EL (cell line): ENCODE measurements at regions not wholly inside any gene's neighbourhood (a gene's known extent, or its start where the extent isn't known, plus 50 kb on each side); places are given as distances from the start of the nearest gene placed in this dataset.
"Not testable (repeated sequence)": the region's sequence is repeated elsewhere in the genome, so short reads cannot be mapped to it uniquely, and the experiment has no call there.

Experiments used
- DNase-seq: peaks from one replicate; pipeline ENCODE4 v3.0.0-alpha.2; 2016

DNA sequence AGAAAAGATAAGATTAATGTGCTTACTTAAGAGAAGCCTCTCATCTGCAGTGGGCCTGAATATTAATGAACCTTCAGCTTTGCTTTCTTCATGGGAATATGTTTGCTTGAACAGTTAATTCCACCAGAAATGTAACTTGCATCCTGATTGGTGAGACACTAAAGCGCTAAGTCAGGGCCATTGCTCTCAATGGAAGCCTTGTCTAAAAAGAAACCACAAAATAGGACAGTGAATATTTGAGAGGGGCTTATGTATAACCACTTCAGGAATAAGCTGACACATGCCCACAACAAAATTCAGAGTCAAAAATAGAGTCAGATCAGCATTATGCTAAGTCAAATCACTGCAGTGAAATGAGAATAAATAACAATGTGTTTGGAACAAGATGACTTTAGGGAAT, 1125.8 kb downstream of the STIM2 start:
- DNase-seq: no peak

DNA sequence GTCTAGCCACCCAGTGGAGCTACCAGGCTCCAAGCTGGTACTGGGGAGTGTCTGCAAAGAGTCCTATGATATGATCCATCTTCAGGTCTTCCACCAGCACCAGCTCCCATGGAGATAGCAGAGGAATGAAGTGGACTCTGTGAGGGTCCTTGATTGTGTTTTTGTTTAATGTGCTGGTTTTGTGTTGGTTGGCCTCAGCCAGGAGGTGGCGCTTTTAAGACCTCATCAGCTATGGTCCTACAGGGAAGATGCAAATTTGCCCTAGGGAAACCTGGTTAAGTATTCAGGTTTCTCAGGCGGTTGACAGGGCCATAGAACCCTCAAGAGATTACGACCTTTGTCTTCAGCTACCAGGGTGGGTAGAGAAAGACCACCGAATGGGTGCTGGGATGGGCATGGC, 1141.1 kb downstream of the STIM2 start:
- no peak for DNase-seq

DNA sequence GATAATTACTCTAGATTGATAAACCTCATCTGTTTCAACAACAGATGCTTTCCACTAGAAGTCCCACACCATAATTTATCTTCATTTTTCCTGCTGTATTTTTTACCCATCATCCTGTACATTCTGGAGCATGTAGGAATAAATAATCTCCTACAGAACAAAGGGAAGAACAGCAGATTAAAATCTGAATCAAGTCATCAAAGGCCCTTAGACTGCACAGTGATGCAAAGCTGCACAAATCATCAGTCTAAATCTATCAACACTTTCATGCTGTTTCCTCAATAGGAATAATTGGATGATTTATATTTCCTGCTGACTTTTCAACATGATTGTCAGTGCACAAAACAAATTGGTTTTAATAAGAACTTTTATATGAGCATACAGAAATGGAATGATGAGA, 1143.9 kb downstream of the STIM2 start:
- DNase-seq: no peak

DNA sequence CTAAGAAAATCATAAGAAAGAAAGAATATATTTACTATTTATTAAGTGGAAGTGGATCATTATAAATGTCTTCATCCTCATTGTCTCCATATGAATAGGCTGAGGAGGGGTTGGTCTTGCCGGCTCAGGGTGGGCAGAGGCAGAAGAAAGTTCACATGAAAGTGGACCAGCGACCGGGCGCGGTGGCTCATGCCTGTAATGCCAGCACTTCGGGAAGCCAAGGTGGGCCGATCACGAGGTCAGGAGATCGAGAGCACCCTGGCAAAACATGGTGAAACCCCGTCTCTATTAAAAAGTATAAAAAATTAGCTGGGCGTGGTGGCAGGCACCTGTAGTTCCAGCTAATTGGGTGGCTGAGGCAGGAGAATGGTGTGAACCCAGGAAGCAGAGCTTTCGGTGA, 1145.4 kb downstream of the STIM2 start:
- DNase-seq: no peak

DNA sequence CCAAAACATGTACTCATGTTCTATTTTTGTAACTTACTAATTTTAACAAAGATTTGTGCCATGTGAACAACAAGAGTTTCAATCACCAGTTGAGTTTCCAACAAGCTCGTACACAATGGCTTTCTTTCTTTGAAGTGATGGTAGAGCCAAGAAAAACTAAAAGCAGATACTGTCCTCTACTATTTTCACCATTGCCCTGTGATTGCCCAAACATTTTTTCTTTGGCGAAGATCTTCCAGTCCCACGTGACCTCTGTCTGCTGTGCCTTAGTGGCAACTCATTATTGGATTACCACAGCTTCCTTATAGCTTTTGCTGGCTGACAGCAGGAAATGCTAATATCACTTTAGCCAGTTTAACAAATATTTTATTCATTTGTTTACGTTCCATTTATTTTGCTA, 1147.1 kb downstream of the STIM2 start:
- no peak for DNase-seq

DNA sequence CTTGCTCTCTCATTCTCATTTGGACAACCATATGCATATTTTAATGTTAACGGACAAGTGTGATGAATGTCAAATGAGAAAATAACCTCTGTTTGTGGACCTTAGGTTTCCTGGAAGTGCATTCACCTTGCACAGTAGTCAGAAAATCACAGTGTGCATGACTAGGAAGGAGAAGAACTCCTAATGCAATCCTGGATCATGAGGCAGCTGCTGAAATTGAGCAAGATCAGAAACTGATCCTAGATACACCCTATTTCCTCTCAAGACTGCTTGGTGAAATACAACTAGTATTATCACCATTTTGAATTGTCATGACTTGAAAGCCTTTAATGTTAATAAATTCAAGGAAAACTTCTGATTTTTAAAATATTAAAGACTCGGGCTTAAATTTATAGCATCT, 1148.9 kb downstream of the STIM2 start:
- no peak for DNase-seq

DNA sequence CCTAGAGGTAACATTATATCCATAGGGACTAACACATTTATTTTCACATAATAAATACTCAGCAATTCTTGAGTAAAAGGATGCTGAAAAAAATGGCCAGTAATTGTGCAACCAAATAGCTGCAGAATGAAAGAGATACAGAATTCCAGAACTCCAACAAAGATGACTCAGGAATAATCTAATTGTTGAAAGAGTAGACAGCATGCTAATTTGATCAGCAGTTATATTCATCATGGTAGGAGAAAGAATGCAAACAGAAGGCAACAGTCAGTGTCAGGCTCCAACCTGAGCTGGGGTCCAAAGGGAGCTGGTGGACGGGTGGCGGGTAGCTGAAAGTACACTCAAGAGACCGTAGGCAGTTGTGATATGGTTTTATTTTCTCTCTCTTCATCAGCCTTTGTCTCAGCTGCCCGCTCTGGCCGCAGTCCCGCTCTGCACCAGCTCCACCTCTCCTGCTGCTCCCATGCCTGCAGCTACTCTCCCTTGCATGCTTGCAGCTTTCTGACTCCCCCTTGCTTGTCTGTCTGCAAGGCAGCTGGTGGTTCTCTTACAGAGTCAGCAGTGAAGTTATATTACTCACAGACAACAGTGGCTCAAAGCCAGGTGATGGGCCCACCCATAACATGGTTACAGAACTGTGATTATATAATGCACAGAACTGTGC, 1150.1 kb downstream of the STIM2 start:
- peak; percentile 35 for DNase-seq

DNA sequence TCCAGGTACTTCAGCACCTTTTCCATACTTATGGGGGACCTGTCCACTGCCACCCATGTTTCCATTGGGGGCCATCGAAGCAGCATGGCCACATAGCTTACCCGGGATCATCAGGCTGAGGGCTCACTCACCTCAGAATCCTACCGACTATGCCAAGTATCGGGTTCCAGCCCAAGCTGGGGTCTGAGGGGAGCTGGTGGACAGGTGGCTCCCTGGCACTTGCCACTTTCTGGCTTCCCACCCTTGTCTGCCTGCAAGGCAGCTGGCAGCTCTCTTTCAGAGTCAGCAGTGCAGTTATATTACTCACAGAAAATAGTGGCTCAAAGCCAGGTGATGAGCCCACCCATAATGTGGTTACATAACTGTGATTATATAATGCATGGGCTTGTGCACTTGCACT, 1153.8 kb downstream of the STIM2 start:
- no peak for DNase-seq

DNA sequence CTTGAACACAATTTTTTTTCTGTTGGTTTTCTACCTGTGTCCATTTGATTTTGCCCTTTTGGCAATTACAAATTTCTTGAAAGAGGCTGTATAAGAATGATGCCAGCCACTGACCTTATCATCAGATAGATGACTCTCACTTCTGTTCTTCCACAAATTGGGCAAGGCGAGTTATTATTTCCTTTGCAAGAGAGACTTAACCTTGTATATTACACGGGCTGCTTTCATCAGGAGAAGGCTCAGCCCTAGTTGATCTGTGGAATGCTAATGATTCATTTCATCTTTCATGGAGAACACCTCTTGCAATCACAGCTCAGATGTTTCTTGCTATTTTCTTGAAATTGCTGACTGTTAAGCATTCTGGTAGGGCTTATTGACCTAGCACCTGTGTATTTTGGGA, 1155.4 kb downstream of the STIM2 start:
- DNase-seq: no peak

DNA sequence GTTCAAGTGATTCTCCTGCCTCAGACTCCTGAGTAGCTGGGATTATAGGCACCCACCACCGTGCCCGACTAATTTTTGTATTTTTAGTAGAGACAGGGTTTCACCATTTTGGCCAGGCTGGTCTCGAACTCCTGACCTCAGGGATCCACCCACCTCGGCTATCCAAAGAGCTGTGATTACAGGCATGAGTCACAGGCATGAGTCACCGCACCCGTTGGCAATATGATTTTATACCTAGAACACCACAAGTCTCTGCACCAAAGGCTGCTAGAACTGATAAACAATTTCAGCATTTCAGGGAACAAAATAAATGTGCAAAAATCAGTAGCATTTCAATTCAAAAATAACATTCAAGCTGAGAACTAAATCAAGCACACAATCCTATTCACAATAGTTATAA, 1177.6 kb downstream of the STIM2 start:
- DNase-seq: peak; percentile 60

DNA sequence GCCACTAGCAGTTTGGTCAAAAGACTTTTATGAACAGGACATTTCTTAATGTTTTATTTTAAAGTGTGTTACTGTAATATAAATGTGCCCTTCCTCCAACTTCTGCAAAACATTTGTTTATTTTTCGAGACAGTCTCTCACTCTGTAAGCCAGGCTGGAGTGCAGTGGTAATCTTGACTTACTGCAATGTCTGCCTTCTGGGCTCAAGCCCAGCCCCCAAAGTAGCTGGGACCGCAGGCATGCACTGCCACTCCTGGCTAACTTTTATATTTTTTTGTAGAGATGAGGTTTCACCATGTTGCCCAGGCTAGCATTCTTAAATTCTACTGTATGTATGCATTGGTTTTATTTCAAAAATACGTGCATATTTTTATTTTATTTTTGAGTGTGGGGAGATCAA, 1201.9 kb downstream of the STIM2 start:
- no peak for DNase-seq

DNA sequence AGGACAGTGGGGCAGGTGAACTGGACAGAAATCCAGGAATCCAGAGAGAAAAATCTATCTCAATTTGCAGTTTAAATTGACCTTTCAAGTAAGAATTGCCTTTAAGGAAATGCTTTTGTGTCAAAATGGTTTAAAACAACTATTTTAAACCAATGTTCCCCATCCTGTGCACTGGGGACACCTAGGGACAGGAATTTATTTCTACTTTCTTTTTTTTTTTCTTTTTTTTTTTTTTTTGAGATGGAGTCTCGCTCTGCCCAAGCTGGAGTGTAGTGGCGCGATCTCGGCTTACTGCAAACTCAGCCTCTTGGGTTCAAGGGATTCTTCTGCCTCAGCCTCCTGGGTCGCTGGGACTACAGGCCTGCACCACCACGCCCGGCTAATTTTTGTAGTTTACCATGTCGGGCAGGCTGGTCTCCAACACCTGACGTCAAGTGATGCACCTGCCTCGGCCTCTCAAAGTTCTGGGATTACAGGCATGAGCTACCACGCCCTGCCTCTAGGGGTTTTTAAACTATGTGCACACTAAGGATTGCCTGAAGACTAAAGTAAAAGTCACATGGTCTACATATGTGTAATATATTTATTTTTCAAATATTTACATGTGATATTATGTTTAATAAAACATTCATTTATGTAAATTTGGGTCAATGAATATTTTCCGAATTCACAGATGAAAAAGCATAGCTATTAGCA, 1213.4 kb downstream of the STIM2 start:
- no peak for DNase-seq

DNA sequence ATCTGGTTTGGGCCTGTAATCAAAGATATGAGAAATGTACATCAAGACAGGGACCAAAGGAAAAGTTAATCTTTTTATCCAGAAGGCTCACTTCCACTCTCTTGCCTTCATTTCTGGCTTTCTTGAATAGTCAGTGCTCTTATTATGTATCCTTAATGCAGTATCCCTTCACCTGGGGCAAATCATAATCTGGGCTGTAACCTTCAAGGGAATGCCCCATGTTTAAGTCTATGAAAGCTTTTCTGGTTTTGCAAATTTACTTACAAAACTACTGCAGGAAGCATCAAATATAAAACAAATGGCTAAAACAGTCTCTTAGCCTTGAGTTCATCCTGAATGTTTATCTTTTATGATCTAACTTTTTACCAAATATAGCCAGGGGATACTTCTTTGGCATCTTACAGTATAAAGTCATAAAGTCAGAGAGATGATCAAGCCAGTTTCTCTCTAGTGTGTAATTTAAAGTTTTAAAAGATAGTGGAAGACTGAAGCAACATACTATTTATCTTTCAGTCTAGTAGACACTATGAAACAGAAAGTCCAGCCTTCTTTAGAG, 1214.8 kb downstream of the STIM2 start:
- DNase-seq: no peak

DNA sequence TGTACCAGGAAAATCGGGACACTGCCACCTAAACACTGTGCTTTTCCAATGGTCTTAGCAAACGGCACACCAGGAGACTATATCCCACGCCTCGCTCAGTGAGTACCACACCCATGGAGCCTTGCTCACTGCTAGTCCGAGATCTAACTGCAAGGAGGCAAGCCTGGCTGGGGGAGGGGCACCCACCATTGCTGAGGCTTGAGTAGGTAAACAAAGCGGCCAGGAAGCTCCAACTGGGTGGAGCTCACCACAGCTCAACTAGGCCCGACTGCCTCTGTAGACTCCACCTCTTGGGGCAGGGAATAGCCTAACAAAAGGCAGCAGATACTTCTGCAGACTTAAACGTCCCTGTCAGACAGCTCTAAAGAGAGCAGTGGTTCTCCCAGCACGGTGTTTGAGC, 1216.6 kb downstream of the STIM2 start:
- not testable (repeated sequence) for DNase-seq

DNA sequence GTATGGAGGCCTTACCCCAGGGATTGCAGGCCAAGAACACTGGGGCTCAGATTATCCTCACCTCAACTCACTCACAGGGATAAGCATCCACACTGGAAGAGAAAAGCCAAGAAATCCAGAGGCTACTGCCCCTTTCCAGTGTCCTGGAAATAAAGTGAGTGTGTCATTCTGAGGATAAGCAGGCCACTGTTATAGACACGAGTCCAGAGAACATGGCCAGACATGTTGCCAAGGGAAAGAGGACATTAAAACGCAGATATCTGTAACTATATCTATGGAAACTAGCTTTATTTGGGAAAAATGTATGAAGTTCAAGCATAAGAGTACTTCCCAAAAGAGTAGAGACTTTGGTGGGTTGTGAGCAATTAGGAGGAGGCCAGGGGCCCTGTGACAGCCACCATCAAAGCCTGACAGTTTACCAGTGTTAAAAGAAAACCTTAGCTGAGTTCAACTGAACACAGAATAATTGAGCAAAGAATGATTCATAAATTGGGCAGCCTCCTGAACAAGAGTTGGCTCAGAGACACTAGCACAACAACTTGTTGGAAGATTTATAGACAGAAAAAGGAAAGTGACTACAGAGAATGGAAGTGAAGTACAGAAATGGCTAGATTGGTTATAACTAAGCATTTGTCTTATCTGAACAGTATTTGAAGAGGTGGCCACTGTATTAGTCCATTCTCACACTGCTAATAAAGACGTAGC, 1222.2 kb downstream of the STIM2 start:
- peak; percentile 11 for DNase-seq

DNA sequence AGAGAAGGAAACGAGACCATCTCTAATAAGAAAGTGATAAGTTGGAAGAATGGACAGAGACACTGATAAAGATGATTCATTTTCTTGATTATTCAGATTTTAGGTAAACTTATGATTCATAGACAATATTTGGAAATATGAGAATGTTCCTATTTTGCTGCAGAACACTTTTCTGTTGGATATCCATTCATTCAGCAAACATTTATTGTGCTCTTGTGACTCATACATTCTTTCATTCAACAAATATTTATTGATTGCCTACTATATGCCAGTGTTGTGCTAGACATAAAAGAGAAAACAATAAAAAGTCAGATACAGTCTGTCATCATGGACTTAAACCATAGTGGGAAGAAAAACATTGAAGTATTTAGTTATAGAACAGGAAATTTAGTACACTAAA, 1232.0 kb downstream of the STIM2 start:
- peak; percentile 19 for DNase-seq

DNA sequence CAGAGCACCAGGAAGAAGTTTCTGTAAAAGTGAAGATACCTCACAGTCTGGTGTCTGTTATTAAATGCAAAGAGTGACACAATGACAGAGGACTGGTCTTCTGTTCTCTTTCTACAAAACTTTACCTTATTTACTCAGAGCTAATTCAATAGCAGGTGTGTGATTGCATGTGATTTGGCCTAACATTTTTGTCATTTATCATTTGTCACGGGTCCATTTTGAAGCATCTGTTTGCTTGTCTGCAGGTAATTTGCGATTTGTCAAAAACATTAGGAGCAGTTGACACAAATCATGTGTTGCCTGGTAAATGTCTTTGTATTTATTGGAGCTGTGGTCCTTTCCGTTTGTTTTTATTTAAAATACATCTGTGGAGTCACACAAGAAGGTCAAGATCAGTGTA, 1232.4 kb downstream of the STIM2 start:
- no peak for DNase-seq

DNA sequence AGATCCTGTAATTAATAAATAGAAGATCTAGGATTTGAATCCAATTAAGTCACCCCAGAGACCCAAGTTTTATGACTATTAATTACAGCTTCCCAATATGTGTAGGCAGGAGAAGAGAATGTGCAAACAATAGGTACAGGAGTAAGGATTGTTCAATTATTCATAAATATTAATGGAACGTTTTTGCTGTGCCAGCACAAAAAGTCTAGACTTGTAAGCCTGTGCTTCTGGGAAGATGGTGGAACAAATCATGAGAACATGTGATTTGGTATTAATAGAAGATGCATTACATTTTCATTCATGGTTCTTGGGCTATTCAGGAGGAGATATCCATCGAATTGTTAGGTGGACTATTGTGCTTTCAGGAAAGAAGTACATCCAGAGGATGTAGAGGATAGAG, 1240.9 kb downstream of the STIM2 start:
- DNase-seq: no peak

DNA sequence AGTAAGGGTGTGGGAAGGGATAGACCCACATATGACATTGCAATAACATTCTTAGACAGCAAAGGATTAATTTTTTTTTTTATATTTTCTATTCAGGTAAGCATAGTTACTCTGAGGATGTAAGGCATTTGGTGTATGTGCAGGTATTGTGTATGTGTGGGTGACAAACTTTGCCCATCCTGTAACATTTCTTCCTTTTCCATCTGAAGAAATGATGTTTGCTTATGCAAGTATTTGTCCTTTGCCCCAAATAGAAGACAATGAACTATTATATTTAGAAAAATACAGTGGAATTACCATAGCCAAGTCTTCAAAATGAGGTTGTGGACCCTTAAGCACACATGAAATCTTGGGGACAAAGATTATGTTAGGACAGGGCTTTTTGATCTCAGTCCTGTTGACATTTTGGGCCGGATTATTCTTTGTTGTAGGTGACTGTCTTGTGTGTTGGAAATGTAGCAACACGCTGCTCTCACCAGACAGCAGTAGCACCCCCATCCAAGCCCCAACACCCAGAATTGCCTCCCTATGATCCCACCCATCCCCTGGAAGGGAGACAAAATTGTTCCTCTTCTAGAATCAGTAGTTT, 1244.7 kb downstream of the STIM2 start:
- no peak for DNase-seq

DNA sequence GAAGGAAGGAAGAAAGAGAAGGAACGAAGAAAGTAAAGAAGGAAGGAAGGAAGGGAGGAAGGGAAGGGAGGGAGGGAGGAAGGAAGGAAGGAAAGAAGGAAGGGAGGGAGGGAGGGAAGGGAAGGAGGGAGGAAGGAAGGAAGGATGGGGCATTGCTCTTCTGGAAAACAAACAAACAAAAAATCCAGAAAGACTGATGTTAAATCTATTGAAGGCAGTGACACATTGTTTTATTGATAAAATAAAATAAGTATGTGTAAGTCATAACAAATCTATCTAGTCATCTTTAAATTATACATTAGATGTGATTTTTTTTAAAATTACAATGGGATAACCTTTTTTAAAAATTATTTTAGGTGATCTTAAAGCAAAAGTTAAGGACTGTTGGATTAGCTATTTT, 1245.5 kb downstream of the STIM2 start:
- no peak for DNase-seq

DNA sequence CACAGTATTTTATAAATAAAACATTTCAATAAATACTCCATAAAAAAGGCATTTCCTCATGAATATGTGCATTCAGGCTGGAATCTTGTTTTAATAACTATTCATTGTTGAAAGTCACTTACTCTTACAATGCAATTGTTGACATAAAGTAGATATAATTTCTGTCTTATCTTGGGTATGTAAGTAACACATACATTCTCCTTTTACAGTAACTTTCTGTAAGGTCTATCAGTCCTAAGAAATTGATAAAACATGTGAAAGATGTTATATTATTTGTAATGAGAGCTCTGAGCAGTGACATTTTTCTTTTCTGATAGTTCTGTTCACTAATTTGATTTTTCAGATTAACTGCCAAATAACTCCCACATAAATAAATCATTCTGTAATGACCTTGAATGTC, 1249.2 kb downstream of the STIM2 start:
- no peak for DNase-seq

DNA sequence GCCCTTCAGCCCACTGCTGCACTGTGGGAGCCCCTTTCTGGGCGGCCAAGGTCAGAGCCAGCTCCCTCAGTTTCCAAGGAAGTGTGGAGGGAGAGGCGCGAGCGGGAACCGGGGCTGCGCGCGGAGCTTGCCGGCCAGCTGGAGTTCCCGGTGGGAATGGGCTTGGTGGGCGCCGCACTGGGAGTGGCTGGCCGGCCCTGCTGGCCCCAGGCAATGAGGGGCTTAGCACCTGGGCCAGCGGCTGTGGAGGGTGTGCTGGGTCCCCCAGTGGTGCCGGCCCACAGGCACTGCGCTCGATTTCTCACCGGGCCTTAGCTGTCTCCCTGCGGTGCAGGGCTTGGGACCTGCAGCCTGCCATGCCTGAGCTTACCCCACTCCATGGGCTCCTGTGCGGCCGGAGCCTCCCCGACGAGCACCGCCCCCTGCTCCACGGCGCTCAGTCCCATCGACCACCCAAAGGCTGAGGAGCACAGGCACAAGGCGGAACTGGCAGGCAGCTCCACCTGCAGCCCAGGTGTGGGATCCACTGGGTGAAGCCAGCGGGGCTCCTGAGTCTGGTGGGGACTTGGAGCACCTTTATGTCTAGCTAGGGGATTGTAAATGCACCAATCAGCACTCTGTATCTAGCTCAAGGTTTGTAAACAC, 1252.2 kb downstream of the STIM2 start:
- DNase-seq: not testable (repeated sequence)

DNA sequence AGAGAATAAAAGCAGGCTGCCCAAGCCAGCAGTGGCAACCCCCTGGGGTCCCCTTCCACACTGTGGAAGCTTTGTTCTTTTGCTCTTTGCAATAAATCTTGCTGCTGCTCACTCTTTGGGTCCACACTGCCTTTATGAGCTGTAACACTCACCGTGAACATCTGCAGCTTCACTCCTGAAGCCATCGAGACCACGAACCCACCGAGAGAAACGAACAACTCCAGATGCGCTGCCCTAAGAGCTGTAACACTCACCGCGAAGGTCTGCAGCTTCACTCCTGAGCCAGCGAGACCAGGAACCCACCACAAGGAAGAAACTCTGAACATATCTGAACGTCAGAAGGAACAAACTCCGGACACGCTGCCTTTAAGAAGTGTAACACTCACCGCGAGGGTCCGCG, 1252.9 kb downstream of the STIM2 start:
- not testable (repeated sequence) for DNase-seq
